Testis (tissue), 2 donors: ENCODE measurements at regions not wholly inside any gene's neighbourhood (a gene's known extent, or its start where the extent isn't known, plus 50 kb on each side); places are given as distances from the start of the nearest gene placed in this dataset.

ENCODE experiments used
- POLR2A ChIP-seq: fragments of 450-650 bp; IDR thresholded peaks from one replicate; pipeline ENCODE4 v1.6.1; 2017; ENCODE audit warnings: antibody characterized with exemption, mild to moderate bottlenecking, moderate library complexity
- TF ChIP-seq, protein P1 (sequence below), 3 experiments: fragments of 450-650 bp in 2 of 3; fragments of 200-600 bp in 1 of 3; sonication (generic) in 1 of 3; IDR thresholded peaks; one replicate each; pipeline ENCODE4 v1.5.1; 2016 to 2019; ENCODE audit warnings: antibody characterized with exemption in 3 of 3, mild to moderate bottlenecking in 2 of 3, moderate library complexity in 1 of 3

DNA sequence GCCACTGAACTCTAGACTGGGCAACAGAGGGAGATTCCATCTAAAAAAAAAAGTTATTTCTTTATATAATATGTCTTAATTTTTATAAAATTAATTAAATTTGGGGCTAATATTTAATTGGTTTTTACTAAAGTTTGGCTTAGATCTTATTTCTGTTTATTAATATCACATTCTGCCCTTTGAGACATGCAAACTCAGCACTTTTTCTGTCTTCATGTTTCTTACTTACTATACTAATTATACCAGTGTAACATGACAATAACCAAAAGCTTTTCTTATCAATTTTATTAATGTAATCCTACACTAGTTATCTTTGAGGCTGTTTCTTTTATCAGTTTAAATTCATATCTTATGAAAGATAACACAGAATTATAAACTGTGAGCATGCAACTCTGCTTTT lies 475.9 kb upstream of the GRID2 start:
- TF ChIP-seq, protein P1, sequence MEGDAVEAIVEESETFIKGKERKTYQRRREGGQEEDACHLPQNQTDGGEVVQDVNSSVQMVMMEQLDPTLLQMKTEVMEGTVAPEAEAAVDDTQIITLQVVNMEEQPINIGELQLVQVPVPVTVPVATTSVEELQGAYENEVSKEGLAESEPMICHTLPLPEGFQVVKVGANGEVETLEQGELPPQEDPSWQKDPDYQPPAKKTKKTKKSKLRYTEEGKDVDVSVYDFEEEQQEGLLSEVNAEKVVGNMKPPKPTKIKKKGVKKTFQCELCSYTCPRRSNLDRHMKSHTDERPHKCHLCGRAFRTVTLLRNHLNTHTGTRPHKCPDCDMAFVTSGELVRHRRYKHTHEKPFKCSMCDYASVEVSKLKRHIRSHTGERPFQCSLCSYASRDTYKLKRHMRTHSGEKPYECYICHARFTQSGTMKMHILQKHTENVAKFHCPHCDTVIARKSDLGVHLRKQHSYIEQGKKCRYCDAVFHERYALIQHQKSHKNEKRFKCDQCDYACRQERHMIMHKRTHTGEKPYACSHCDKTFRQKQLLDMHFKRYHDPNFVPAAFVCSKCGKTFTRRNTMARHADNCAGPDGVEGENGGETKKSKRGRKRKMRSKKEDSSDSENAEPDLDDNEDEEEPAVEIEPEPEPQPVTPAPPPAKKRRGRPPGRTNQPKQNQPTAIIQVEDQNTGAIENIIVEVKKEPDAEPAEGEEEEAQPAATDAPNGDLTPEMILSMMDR (IDR thresholded peaks at IDR 0.05) = no peak
- TF ChIP-seq POLR2A = no peak
